HG02610 (cell line): ENCODE measurements at regions not wholly inside any gene's neighbourhood (a gene's known extent, or its start where the extent isn't known, plus 50 kb on each side); places are given as distances from the start of the nearest gene placed in this dataset.
"Not testable (repeated sequence)": the region's sequence is repeated elsewhere in the genome, so short reads cannot be mapped to it uniquely, and the experiment has no call there.

ENCODE experiments used
- ATAC-seq: cut with Tn5 transposase; IDR thresholded peaks from one replicate; pipeline ENCODE4 v1.9.1; 2021; ENCODE audit warnings: mild to moderate bottlenecking, moderate library complexity; ENCODE audit not compliant: unreplicated experiment

GRCh38 chr6:140380427-140381218, 1006.2 kb upstream of the CITED2 start:
- ATAC-seq, result no peak

DNA sequence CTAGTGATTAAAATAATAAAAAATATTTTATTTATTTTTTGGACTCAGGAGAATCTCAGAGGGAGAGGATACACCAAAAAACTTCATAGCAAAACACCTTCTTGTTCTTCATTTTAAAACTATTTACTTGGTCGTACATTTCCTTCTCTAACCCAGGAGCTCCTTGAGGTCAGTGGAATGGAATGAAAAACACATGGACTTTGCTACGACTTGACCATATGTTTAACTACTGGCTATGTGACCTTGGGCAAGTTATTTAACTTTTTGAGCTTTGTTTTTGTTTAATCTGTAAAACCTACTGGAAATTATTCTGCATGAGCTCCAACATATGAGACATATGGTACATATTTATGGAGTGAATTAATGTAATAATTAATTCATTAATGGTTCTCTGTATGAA, 1005.5 kb upstream of the CITED2 start:
- no peak for ATAC-seq

- no peak for ATAC-seq
Observed at GRCh38 chr6:140376209-140376608, 1001.8 kb upstream of the CITED2 start.

GRCh38 chr6:140373728-140374127, 999.3 kb upstream of the CITED2 start:
- ATAC-seq, result not testable (repeated sequence)

DNA sequence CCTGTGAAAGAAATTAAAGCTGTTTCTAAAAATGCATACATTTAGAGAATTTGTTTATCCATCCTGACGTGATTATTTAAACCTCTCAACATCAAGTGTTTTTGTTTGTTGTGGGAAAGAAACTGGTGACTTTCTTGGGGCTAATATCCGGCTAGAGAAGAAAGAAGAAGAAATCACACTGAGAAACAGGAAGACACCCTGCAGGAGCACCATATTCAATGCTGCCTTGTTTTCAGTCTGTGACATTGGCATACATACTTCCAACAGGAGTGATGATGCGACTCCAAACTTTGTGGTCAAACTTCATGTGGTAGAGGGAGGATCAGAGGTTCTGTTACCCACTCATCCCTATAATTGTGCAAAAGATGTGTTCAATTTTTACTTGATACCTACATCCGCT, 997.6 kb upstream of the CITED2 start:
- ATAC-seq, result no peak

DNA sequence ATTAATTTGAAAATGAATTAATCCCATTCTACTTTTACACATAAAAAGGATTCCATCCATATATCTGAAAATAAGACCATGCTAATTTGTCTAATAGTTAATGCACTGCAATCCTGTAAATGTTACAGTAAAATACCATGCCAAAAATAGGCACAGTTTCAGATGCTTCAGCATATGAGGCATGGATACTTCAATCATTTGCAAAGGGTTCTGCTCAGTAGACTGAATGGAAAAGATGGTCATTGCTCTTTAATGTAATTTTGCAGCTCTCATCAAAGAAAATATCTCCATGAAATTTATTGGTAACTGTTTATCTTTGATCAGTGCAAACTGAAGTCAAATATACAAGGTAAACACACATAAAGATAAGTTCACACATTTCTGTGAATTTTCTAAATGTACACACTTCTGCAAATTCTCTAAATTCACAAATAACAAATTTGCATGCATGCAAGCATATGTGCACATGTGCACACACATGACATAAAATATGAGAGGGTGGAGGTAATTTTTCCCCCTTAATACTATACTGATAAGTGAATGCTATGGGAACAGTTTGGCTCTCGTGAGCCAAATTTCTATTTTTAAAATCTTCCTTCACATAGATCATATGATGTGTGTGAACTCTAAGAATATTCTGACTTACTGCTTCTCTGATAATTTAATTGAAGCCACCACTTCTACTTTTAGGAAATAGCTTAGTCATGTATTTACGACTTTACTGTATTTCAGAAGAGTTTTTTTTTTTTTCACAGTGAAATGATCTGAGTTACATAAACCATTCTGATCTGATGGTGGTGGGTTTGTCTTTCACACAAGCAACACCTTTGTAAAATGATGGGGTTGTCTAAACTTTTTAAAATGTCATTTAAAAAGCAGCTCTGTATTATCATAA, 996.8 kb upstream of the CITED2 start:
- ATAC-seq, result no peak

GRCh38 chr6:140370441-140370840, 996.0 kb upstream of the CITED2 start:
- ATAC-seq, result no peak

DNA sequence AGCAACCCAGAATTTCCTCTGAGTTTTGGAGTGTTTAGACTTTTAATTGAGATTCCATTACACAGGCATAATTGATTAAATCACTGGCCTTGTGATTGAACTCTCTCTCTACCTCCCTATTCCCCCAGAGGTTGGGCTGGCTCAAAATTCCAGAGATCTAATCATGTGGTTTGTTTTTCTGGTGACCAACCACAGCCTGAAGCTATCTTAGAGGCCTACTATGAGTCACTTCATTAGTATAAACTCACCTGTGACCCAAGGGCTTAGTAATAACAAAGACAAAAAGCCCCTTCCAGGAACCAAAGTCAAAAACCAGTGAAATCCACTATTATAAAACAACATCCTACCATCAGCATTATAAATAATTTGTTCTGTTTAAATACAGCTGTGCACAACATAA, 992.5 kb upstream of the CITED2 start:
- ATAC-seq, result no peak

DNA sequence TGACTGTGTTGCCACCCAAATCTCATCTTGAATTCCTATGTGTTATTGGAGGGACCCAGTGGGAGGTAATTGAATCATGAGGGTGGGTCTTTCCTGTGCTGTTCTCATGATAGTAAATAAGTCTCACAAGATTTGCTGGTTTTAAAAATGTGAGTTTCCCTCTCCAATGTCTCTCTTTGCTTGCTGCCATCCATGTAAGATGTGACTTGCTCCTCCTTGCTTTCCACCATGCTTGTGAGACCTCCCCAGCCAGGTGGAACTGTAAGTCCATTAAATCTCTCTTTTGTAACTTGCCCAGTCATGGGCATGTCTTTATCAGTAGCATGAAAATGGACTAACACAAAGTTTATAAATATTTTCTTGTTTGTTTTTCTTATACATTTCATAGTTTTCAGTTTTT, 990.5 kb upstream of the CITED2 start:
- ATAC-seq, result no peak

- no peak for ATAC-seq
Observed at GRCh38 chr6:140360651-140361050, 986.2 kb upstream of the CITED2 start.

- ATAC-seq, result no peak
Observed at GRCh38 chr6:140355476-140355875, 981.0 kb upstream of the CITED2 start.

- ATAC-seq, result no peak
Observed at GRCh38 chr6:140354296-140354695, 979.8 kb upstream of the CITED2 start.

DNA sequence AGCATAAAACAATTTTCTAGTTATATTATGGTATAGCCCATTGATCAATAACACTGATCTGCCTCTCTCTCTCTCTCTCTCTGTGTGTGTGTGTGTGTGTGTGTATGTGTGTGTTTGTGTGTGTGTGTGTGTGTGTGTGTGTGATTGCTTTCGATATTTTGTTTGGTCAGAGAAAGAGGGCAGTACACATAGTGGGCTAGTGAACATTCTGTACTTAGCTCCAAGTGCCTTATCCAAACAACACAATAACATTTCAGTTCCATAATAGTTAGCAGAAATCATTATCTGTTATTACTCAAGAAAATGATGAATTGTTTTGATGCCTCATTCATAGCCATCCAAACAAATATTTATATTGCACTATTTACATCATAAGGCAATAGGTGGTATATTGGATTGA, 979.1 kb upstream of the CITED2 start:
- ATAC-seq, result no peak

- ATAC-seq, result no peak
Observed at GRCh38 chr6:140346428-140346827, 972.0 kb upstream of the CITED2 start.

- no peak for ATAC-seq
Observed at GRCh38 chr6:140345935-140346334, 971.5 kb upstream of the CITED2 start.

GRCh38 chr6:140344142-140344913, 969.9 kb upstream of the CITED2 start:
- ATAC-seq, result no peak

- ATAC-seq, result no peak
Observed at GRCh38 chr6:140343128-140343527, 968.7 kb upstream of the CITED2 start.

DNA sequence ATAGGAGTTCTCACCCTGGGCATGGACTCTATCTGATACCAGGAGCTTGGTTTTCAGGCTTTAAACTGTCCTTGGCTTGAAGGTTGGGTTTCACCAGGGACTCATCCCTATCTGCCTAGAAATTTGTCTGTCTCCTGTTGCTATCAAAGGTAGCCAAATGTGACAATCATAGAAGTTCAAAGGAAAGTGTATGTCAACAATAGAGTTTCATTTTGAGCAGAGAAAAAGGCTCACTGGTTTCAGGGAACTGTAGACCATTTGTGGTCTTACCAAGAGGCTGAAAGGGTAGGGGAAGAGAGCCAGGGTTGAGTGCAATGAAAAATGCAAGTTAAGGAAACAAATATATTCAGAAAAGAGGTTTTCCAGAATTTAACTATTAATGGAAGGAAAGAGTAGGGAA, 966.8 kb upstream of the CITED2 start:
- no peak for ATAC-seq

DNA sequence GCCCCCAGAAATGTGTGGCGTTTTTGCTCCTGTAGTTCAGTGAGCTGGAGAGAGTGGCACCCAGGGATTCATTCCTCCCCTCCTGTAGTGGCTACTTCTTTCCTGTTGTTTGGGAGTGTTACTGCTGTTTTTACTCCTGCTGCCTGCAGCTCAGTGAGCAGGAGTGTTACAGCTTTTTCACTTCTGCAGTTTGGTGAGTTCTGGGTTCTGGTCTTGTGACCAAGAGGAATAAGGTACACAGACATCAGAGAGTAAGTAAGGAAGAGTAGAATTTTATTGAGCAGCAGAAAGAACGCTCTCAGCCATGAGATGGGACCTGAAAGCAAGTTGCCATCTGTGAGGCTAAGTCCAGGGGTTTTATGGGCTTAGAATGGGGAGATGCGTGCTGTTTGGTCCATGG, 966.3 kb upstream of the CITED2 start:
- ATAC-seq, result no peak

- ATAC-seq, result not testable (repeated sequence)
Observed at GRCh38 chr6:140339084-140339483, 964.6 kb upstream of the CITED2 start.

- ATAC-seq, result no peak
Observed at GRCh38 chr6:140321891-140322290, 947.4 kb upstream of the CITED2 start.
